ENCODE measurements at regions not wholly inside any gene's neighbourhood (a gene's known extent, or its start where the extent isn't known, plus 50 kb on each side); places are given as distances from the start of the nearest gene placed in this dataset.
"Not testable (repeated sequence)": the region's sequence is repeated elsewhere in the genome, so short reads cannot be mapped to it uniquely, and the experiment has no call there.

- not testable (repeated sequence) for TF ChIP-seq POLR2A, TAF1, SPI1, POLR2AphosphoS5 (IDR thresholded peaks at IDR 0.05; ENCODE audit: low read depth, low read length)
These were observed 132.2 kb upstream of the CIBAR2 start for GRCh38 chr16:85244452-85244851.

Measured in GM12891 (cell line).